Tongue (tissue), 1 donor: ENCODE measurements at regions not wholly inside any gene's neighbourhood (a gene's known extent, or its start where the extent isn't known, plus 50 kb on each side); places are given as distances from the start of the nearest gene placed in this dataset.

Source experiments
- DNase-seq: peaks from one replicate; pipeline ENCODE4 v3.0.0-alpha.2; 2015

- DNase-seq = no peak
Measured at GRCh38 chr7:37504801-37505200, 56.1 kb upstream of the ELMO1 start.

- DNase-seq = no peak
Measured at GRCh38 chr7:37505750-37506353, 57.2 kb upstream of the ELMO1 start.

- peak; percentile 62 for DNase-seq
Measured at GRCh38 chr7:37508118-37508517, 59.5 kb upstream of the ELMO1 start.

- DNase-seq = no peak
Measured at GRCh38 chr7:37510043-37510634, 61.5 kb upstream of the ELMO1 start.

GRCh38 chr7:37511915-37512314 is 63.3 kb upstream of the ELMO1 start:
- peak; percentile 20 for DNase-seq

GRCh38 chr7:37514497-37514896 is 65.8 kb upstream of the ELMO1 start:
- no peak for DNase-seq

GRCh38 chr7:37516664-37517063 is 68.0 kb upstream of the ELMO1 start:
- no peak for DNase-seq

- no peak for DNase-seq
Measured at GRCh38 chr7:37518266-37518665, 69.6 kb upstream of the ELMO1 start.

- DNase-seq = no peak
Measured at GRCh38 chr7:37524056-37524455, 75.4 kb upstream of the ELMO1 start.

GRCh38 chr7:37524797-37525196 is 76.1 kb upstream of the ELMO1 start:
- DNase-seq = no peak

- DNase-seq = peak; percentile 50
Measured at GRCh38 chr7:37526623-37527022, 78.0 kb upstream of the ELMO1 start.

GRCh38 chr7:37527109-37527508 is 78.4 kb upstream of the ELMO1 start:
- no peak for DNase-seq

- no peak for DNase-seq
Measured at GRCh38 chr7:37531225-37531624, 82.6 kb upstream of the ELMO1 start.

- DNase-seq = no peak
Measured at GRCh38 chr7:37532636-37533035, 84.0 kb upstream of the ELMO1 start.

- DNase-seq = no peak
Measured at GRCh38 chr7:37534893-37535610, 86.4 kb upstream of the ELMO1 start.

- no peak for DNase-seq
Measured at GRCh38 chr7:37535841-37536240, 87.2 kb upstream of the ELMO1 start.

GRCh38 chr7:37536706-37537105 is 88.0 kb upstream of the ELMO1 start:
- DNase-seq = no peak

- DNase-seq = peak; percentile 13
Measured at GRCh38 chr7:37537439-37537838, 88.8 kb upstream of the ELMO1 start.

GRCh38 chr7:37538945-37539344 is 90.3 kb upstream of the ELMO1 start:
- no peak for DNase-seq

- DNase-seq = peak; percentile 59
Measured at GRCh38 chr7:37540917-37541316, 92.3 kb upstream of the ELMO1 start.

GRCh38 chr7:37541810-37542443 is 93.3 kb upstream of the ELMO1 start:
- no peak for DNase-seq

- no peak for DNase-seq
Measured at GRCh38 chr7:37545619-37546534, 97.2 kb upstream of the ELMO1 start.
